NCI-H526 (cell line): ENCODE measurements at regions not wholly inside any gene's neighbourhood (a gene's known extent, or its start where the extent isn't known, plus 50 kb on each side); places are given as distances from the start of the nearest gene placed in this dataset.

Experiments used
- DNase-seq, 2 experiments: peaks; one replicate each; lab custom pipeline; 2025; lab: John Stamatoyannopoulos, UW

GRCh38 chr1:170460001-170460400 lies 72.0 kb upstream of the GORAB start:
- DNase-seq: no peak

GRCh38 chr1:170460414-170461155 lies 71.4 kb upstream of the GORAB start:
- no peak for DNase-seq

DNA sequence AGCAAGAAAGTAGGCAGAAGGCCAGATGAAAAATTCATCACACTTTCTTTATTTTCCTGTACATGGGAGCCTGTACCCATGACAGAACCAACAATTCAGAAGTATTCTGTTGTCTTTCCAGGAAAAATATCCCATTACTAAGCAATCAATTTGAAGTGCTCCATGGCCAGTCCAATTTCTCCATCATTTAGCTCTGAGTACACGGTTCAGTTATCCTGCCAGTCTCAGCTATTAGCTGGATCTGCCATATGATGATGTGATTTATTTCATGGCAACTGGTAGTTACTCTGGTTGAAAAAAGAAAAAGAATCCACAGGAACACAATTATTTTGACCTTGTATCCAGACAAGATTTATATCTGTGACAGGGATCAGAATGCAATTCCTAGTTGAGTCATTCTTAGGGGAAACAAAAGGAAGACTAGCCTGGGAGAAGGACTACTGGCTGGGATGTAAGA lies 70.6 kb upstream of the GORAB start:
- DNase-seq: no peak

DNA sequence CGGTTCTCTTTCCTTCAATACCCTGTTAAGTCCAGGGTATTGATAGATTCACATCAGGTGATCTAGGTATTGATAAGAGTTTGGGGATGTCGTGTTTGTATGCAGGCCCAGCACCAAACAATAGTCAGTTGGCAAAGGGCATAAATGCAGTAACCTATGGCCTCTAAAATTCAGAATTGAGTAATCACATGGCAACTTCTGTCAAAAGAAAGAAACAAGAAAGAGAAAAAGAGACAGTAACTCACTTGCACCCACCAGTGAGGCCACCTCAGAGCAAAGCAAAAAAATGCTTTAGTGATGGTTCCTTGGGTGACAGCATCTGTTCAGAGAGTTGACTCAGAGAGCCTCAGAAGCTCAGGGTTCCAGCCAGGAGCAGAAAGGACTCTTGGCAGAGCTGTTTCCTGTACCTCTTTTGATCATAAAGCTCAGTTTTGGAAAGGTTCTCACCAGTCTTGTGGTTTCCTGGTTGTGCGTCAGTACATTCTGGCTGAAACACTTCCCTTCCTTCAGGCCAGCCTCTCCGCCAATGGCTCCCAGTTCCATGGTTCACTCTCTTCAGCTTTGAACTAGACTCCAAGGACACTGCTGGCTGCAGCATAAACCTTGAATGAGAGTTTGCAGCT lies 70.1 kb upstream of the GORAB start:
- DNase-seq: no peak

DNA sequence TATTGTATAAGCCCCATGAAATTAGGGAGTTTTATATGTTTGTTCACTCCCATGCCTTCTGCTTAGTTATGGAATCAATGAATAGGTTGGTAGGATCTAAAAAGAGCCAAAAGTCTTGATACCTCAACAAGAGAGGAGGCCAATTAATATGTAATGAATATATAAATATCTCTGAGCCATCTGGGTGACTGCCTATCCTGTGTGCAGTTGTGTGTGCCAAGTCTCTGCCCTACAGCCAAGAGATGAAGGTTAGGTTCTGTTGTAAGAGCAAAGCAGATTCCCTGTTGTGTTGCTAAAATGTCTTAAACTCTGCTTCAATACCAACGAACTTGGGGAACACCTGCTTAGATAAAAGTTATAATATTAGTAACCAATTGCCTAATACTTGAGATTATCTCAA lies 61.8 kb upstream of the GORAB start:
- DNase-seq: no peak

- DNase-seq: no peak
Measured at GRCh38 chr1:170471398-170472053, 60.4 kb upstream of the GORAB start.

DNA sequence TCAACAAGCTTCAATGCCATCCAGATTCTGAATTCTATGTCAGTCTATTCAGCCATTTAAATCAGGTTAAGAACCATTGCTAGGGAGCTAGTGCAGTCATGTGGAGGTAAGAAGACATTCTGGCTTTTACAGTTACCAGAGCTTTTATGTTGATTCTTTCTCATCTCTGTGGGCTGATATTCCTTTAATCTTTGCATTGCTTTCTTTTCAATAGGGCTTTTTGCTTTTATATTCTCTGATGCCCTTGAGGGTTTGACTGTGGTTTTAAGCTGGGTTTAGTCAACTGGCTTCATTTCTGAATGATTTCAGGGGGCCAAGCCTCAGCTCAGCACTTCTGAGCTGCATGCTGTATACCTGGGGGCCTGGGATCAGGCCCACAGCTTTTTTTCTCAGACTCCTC lies 51.0 kb upstream of the GORAB start:
- no peak for DNase-seq
